CD14-positive monocyte (primary cell): ENCODE measurements at regions not wholly inside any gene's neighbourhood (a gene's known extent, or its start where the extent isn't known, plus 50 kb on each side); places are given as distances from the start of the nearest gene placed in this dataset.

Experiments
- DNase-seq, 3 donors: peaks; one replicate each; pipeline ENCODE4 v3.0.0-alpha.2; 2011 to 2022
- H2AFZ ChIP-seq: 2 replicates; pipeline ENCODE4 v1.6.0; 2012; ENCODE audit warnings: mild to moderate bottlenecking, low read depth, low read length, inconsistent platforms; ENCODE audit not compliant: insufficient read depth, poor library complexity, severe bottlenecking
- H3K27ac ChIP-seq, 2 donors: 1 replicate in 1 of 2; 2 replicates in 1 of 2; pipeline ENCODE4 v1.5.1; 2012 to 2013; ENCODE audit warnings: low read length in 2 of 2, control low read depth in 1 of 2, inconsistent platforms in 1 of 2, low read depth in 1 of 2, mild to moderate bottlenecking in 1 of 2
- H3K27me3 ChIP-seq, 2 donors: one replicate each; pipeline versions ENCODE4 v1.6.0 to v1.6.1; 2011 to 2013; ENCODE audit warnings: low read length in 2 of 2; ENCODE audit not compliant: control insufficient read depth in 2 of 2, insufficient read depth in 2 of 2
- H3K36me3 ChIP-seq, 2 donors: replicated peaks in 1 of 2; 1 replicate in 1 of 2; 2 replicates in 1 of 2; pipeline versions ENCODE4 v1.5.1 to v1.6.1; 2012 to 2013; ENCODE audit warnings: low read length in 2 of 2, control low read depth in 1 of 2, inconsistent platforms in 1 of 2, mild to moderate bottlenecking in 1 of 2; ENCODE audit not compliant: insufficient read depth in 2 of 2, control insufficient read depth in 1 of 2
- H3K4me1 ChIP-seq, 2 donors: 1 replicate in 1 of 2; 2 replicates in 1 of 2; pipeline versions ENCODE4 v1.5.1 to v1.6.1; 2012 to 2013; ENCODE audit warnings: low read length in 2 of 2, control low read depth in 1 of 2, inconsistent platforms in 1 of 2, mild to moderate bottlenecking in 1 of 2, moderate library complexity in 1 of 2; ENCODE audit not compliant: insufficient read depth in 2 of 2, control insufficient read depth in 1 of 2
- H3K4me2 ChIP-seq: replicated peaks from 2 replicates; pipeline ENCODE3; 2012; ENCODE audit warnings: low read length, moderate library complexity, mild to moderate bottlenecking; ENCODE audit not compliant: poor library complexity, severe bottlenecking; ENCODE audit errors: extremely low read depth
- H3K4me3 ChIP-seq, 3 experiments: fragments of 200-600 bp in 1 of 3; sonication (generic) in 1 of 3; replicated peaks in 1 of 3; 1 replicate in 2 of 3; 2 replicates in 1 of 3; pipeline ENCODE4 v1.5.1; 2011 to 2013; ENCODE audit warnings: low read length in 3 of 3, mild to moderate bottlenecking in 3 of 3, control low read depth in 2 of 3, low read depth in 2 of 3, inconsistent platforms in 1 of 3, moderate library complexity in 1 of 3
- H3K79me2 ChIP-seq: 2 replicates; pipeline ENCODE4 v1.6.0; 2012; ENCODE audit warnings: mild to moderate bottlenecking, control low read depth, inconsistent platforms, low read length, moderate library complexity; ENCODE audit not compliant: insufficient read depth
- H3K9ac ChIP-seq: 2 replicates; pipeline ENCODE4 v1.6.0; 2017; ENCODE audit warnings: low read length, mild to moderate bottlenecking; ENCODE audit not compliant: insufficient read depth, poor library complexity, severe bottlenecking
- H3K9me3 ChIP-seq, 2 donors: replicated peaks in 1 of 2; 1 replicate in 1 of 2; 2 replicates in 1 of 2; pipeline versions ENCODE4 v1.5.1 to v1.6.1; 2012 to 2013; ENCODE audit warnings: low read length in 2 of 2, control low read depth in 1 of 2; ENCODE audit not compliant: control insufficient read depth in 1 of 2, insufficient read depth in 1 of 2
- H4K20me1 ChIP-seq: 2 replicates; pipeline ENCODE4 v1.6.0; 2012; ENCODE audit warnings: mild to moderate bottlenecking, low read length, control low read depth, moderate library complexity; ENCODE audit not compliant: insufficient read depth
- H3K27ac Mint-ChIP-seq, 7 donors: one replicate each; pipeline ENCODE4 v1.8.0; 2020; ENCODE audit warnings: mild to moderate bottlenecking in 7 of 7, mixed read lengths in 7 of 7, moderate library complexity in 6 of 7, inconsistent platforms in 2 of 7
- H3K27me3 Mint-ChIP-seq, 3 donors: one replicate each; pipeline ENCODE4 v1.8.0; 2021 to 2022; ENCODE audit warnings: low read depth in 3 of 3, mild to moderate bottlenecking in 3 of 3, mixed read lengths in 3 of 3, moderate library complexity in 3 of 3, inconsistent platforms in 1 of 3
- H3K36me3 Mint-ChIP-seq, 2 donors: one replicate each; pipeline ENCODE4 v1.8.0; 2020; ENCODE audit warnings: mixed read lengths in 2 of 2, inconsistent platforms in 1 of 2, mild to moderate bottlenecking in 1 of 2
- H3K4me1 Mint-ChIP-seq: one replicate; pipeline ENCODE4 v1.8.0; 2020; ENCODE audit warnings: mild to moderate bottlenecking, mixed read lengths
- H3K4me3 Mint-ChIP-seq, 2 donors: one replicate each; pipeline ENCODE4 v1.8.0; 2020; ENCODE audit warnings: mild to moderate bottlenecking in 2 of 2, mixed read lengths in 2 of 2, moderate library complexity in 1 of 2
- H3K9me3 Mint-ChIP-seq, 7 donors: one replicate each; pipeline ENCODE4 v1.8.0; 2020 to 2022; ENCODE audit warnings: mixed read lengths in 7 of 7, mild to moderate bottlenecking in 6 of 7, moderate library complexity in 6 of 7, inconsistent platforms in 2 of 7
- WGBS: methylation state at CpG from one replicate; pipeline ENCODE4 v1.1.5; 2013; ENCODE audit warnings: missing lambda C conversion rate; ENCODE audit not compliant: insufficient coverage; 5-methylcytosine and 5-hydroxymethylcytosine counted together
- intact Hi-C, 2 donors: fragments of 100-400 bp; cut with micrococcal nuclease; formaldehyde crosslinking; loops; one replicate each; pipeline versions ENCODE4 v1.15.0 to v1.15.1; 2023
- TF ChIP-seq, protein P1 (sequence below): fragments of 200-600 bp; IDR thresholded peaks from one replicate; pipeline ENCODE4 v1.8.0; 2022; ENCODE audit warnings: antibody characterized with exemption, mild to moderate bottlenecking

DNA sequence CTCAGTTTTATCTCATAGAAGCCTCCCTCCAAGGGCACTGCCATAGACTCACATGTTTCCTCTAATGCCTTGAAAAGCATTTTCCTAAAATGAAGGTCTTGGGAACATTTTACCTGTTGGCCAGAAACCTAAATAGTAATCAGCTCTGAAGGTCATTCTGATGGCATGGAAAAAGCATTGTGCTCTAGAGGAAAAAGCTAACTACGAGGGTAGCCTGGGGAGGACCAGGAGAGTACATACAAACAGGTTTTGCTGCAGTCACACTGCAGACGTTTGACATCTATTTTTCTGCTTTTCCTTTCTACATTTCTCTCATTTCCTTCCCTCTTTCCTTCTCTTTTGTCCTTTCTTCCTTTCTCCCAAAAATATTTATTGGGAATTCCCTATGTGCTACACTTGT lies 103.3 kb upstream of the SORBS2 start:
- no peaks in the 10 kb centered on the region for H3K79me2 ChIP-seq
- Mint-ChIP-seq H3K9me3 (peaks cover 0 to 7% (median 2%) of the 10 kb centered on the region in 7 donors), H3K36me3 (no peaks in the 10 kb centered on the region), H3K4me1 (no peaks in the 10 kb centered on the region), H3K27me3 (peaks cover 0 to 3% (median 1%) of the 10 kb centered on the region in 3 donors), H3K27ac (no peak overlapping the region), H3K4me3 (no peak overlapping the region)
- no peak overlapping the region for H2AFZ ChIP-seq
- no peaks in the 10 kb centered on the region for H3K9me3 ChIP-seq
- no peak overlapping the region for H3K27ac ChIP-seq
- no peaks in the 10 kb centered on the region for H3K27me3 ChIP-seq
- H3K4me2 ChIP-seq = no peak overlapping the region
- no peak for DNase-seq
- H3K4me1 ChIP-seq = no peaks in the 10 kb centered on the region
- H3K4me3 ChIP-seq = no peak overlapping the region
- H3K9ac ChIP-seq = no peak overlapping the region
- no CpG with 5 or more reads among the region's 2 CpGs for WGBS
- H3K36me3 ChIP-seq = no peaks in the 10 kb centered on the region
- no peaks in the 10 kb centered on the region for H4K20me1 ChIP-seq
- TF ChIP-seq, protein P1, sequence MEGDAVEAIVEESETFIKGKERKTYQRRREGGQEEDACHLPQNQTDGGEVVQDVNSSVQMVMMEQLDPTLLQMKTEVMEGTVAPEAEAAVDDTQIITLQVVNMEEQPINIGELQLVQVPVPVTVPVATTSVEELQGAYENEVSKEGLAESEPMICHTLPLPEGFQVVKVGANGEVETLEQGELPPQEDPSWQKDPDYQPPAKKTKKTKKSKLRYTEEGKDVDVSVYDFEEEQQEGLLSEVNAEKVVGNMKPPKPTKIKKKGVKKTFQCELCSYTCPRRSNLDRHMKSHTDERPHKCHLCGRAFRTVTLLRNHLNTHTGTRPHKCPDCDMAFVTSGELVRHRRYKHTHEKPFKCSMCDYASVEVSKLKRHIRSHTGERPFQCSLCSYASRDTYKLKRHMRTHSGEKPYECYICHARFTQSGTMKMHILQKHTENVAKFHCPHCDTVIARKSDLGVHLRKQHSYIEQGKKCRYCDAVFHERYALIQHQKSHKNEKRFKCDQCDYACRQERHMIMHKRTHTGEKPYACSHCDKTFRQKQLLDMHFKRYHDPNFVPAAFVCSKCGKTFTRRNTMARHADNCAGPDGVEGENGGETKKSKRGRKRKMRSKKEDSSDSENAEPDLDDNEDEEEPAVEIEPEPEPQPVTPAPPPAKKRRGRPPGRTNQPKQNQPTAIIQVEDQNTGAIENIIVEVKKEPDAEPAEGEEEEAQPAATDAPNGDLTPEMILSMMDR = no peak
- intact Hi-C loops = no loop called here

DNA sequence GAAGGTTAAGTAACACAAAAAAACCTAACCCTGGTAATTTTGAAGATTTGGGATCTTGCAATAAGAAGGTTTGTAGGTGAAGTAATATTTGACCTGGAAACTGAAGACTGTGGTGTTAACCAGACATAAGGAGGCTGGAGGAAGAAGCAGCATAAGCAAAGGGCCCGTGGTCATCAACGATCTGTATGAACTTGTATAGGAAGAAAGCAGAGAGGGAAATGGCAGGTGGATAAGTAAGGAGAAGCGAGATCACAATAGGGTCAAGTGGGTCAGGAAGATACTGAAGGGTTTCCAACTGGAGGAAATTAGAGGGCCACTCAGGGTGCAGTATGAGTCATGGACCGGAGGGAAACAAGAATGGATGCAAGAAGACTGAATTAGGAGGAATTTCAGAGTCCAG lies 103.8 kb upstream of the SORBS2 start:
- peaks cover 0 to 3% (median 1%) of the 10 kb centered on the region in 3 donors for H3K27me3 Mint-ChIP-seq
- Histone ChIP-seq H3K4me1 (no peaks in the 10 kb centered on the region), H2AFZ (no peak overlapping the region), H3K9me3 (no peaks in the 10 kb centered on the region), H3K79me2 (no peaks in the 10 kb centered on the region), H3K27me3 (no peaks in the 10 kb centered on the region), H3K4me3 (no peak overlapping the region), H3K27ac (no peak overlapping the region), H3K9ac (no peak overlapping the region), H3K4me2 (no peak overlapping the region), H4K20me1 (no peaks in the 10 kb centered on the region), H3K36me3 (no peaks in the 10 kb centered on the region)
- no peak for DNase-seq
- H3K36me3 Mint-ChIP-seq = no peaks in the 10 kb centered on the region
- H3K4me1 Mint-ChIP-seq = no peaks in the 10 kb centered on the region
- WGBS = 100% methylated on average over 4 of the region's 4 CpGs
- no peak overlapping the region for H3K4me3 Mint-ChIP-seq
- no peak overlapping the region for H3K27ac Mint-ChIP-seq
- peaks cover 0 to 7% (median 2%) of the 10 kb centered on the region in 7 donors for H3K9me3 Mint-ChIP-seq
- TF ChIP-seq, protein P1 = no peak
- intact Hi-C loops = no loop called here
